Suprapubic skin (tissue), 3 donors: ENCODE measurements at regions not wholly inside any gene's neighbourhood (a gene's known extent, or its start where the extent isn't known, plus 50 kb on each side); places are given as distances from the start of the nearest gene placed in this dataset.

Experiments used
- CTCF ChIP-seq, 2 donors: fragments of 200-600 bp in 1 of 2; fragments of 450-650 bp in 1 of 2; sonication (generic) in 1 of 2; IDR thresholded peaks; one replicate each; pipeline ENCODE4 v1.5.1; 2016 to 2019; ENCODE audit warnings: antibody characterized with exemption in 2 of 2, mild to moderate bottlenecking in 1 of 2, moderate library complexity in 1 of 2
- POLR2A ChIP-seq, 2 donors: fragments of 450-650 bp; IDR thresholded peaks; one replicate each; pipeline ENCODE4 v1.6.1; 2017; ENCODE audit warnings: antibody characterized with exemption in 2 of 2, mild to moderate bottlenecking in 2 of 2, moderate library complexity in 2 of 2

- no peak for TF ChIP-seq CTCF (IDR thresholded peaks at IDR 0.05)
- TF ChIP-seq POLR2A (IDR thresholded peaks at IDR 0.05), result no peak
These were observed 56.8 kb upstream of the PRDX4 start for GRCh38 chrX:23610495-23610894.
